ENCODE measurements at regions not wholly inside any gene's neighbourhood (a gene's known extent, or its start where the extent isn't known, plus 50 kb on each side); places are given as distances from the start of the nearest gene placed in this dataset.

DNA sequence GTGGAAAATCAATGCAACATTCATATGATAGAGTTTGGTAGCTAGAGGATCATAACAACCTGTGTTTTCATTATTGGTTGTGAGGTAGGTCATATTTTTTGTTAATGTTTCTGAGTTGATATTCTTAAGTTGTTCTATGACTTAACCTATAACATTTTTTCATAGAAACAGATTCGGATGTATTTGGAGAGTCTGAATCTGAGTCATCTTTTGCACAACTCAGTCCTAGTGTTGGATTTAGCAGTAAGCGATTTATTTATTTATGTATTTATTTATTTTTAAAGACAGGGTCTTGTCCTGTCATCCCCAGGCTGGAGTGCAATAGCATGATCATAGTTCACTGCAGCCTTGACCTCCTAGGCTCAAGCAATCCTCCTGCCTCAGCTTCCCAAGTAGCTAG is 292.8 kb upstream of the ZNF717 start:
- Histone ChIP-seq H3K9ac (ENCODE audit: low read depth, low read length) (no peak overlapping the region), H3K4me2 (ENCODE audit: low read length) (no peak overlapping the region), H3K9me3 (replicated peaks; ENCODE audit: low read length) (no peaks in the 10 kb centered on the region), H3K36me3 (ENCODE audit: insufficient read depth, low read length) (no peaks in the 10 kb centered on the region), H3K27me3 (ENCODE audit: control insufficient read depth, insufficient read depth, low read length) (no peaks in the 10 kb centered on the region), H3K4me1 (ENCODE audit: control insufficient read depth, insufficient read depth, low read length) (no peaks in the 10 kb centered on the region), H3K4me3 (ENCODE audit: low read length) (no peak overlapping the region)

DNA sequence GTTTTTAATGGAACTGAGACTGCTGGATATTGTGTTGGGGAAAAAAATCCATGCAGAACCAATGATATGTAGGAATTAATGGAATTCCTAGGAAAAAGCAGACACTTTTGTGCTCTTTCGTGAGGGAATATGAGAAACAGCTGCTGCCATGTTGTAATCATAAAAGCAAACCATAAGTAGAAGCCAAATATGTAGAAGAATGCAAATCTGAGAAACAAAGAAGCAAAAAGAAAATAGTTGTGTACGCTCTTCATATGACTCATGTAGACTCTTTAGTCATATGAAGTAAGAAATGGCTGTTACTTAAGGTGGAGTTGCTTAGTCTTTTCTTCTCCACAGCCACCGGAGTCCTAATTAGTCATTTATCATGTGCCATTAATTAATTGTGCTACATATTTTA is 298.6 kb upstream of the ZNF717 start:
- H3K4me1 ChIP-seq (ENCODE audit: control insufficient read depth, insufficient read depth, low read length), result no peaks in the 10 kb centered on the region
- H3K4me3 ChIP-seq (ENCODE audit: low read length), result no peak overlapping the region
- H3K4me2 ChIP-seq (ENCODE audit: low read length), result no peak overlapping the region
- no peak overlapping the region for H3K9ac ChIP-seq (ENCODE audit: low read depth, low read length)
- no peaks in the 10 kb centered on the region for H3K9me3 ChIP-seq (replicated peaks; ENCODE audit: low read length)
- no peaks in the 10 kb centered on the region for H3K27me3 ChIP-seq (ENCODE audit: control insufficient read depth, insufficient read depth, low read length)
- H3K36me3 ChIP-seq (ENCODE audit: insufficient read depth, low read length), result no peaks in the 10 kb centered on the region

DNA sequence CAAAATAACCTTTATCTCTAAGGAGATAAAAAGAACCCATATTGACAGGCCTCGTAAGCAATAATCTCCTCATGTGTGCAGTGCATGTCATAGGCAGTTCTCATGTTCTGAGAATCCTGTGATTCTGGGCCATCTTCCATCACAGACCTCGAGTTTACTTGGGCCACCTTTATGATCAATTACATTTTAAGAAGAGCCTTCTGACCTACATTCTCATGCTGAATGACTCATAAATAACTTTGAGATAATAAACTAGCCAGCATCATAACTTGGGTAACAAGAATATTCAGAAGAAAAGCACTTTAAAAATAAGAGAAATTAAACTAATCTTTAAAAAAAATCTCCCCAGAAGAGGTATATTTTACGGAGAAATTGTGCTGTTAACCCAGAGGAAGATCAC is 310.7 kb upstream of the ZNF717 start:
- Histone ChIP-seq H3K27me3 (ENCODE audit: control insufficient read depth, insufficient read depth, low read length) (no peaks in the 10 kb centered on the region), H3K4me3 (ENCODE audit: low read length) (no peak overlapping the region), H3K4me2 (ENCODE audit: low read length) (no peak overlapping the region), H3K9ac (ENCODE audit: low read depth, low read length) (no peak overlapping the region), H3K4me1 (ENCODE audit: control insufficient read depth, insufficient read depth, low read length) (no peaks in the 10 kb centered on the region), H3K36me3 (ENCODE audit: insufficient read depth, low read length) (no peaks in the 10 kb centered on the region), H3K9me3 (replicated peaks; ENCODE audit: low read length) (no peaks in the 10 kb centered on the region)

DNA sequence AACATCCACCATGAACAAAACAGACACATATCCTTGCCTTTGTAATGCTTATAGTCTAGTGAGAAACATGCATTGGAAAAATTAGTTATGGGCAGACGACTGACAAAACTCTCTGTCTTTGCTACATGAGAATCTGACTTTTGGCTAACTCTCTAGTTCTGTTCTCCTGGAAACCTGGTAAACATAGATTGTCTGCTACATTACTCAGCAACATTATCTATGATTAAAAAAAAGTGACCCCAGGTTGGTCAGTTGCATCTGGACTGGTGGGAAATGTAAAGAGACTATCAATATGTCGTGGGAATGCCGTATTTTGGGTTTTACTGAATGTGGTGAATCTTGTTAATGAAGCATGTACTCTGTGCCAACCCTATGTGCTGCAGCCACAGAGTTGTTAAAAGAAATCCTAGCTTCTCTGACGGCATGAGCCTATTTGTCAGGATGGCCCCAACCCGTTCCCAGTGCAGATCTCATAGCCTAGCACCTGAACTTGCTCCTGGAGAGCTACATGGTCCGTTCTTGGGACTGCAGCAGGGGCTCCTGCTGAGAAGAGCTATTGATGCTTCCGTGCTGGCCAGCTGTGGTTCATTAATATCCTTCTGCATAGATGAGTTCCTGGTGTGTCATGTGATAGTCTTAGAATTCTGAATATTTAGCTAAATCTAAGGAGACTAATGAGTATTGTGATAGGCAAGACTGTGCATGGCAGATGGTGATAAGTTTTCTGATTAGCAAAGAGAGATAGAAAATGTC is 311.7 kb upstream of the ZNF717 start:
- Histone ChIP-seq H3K36me3 (ENCODE audit: insufficient read depth, low read length) (no peaks in the 10 kb centered on the region), H3K4me1 (ENCODE audit: control insufficient read depth, insufficient read depth, low read length) (no peaks in the 10 kb centered on the region), H3K27me3 (ENCODE audit: control insufficient read depth, insufficient read depth, low read length) (no peaks in the 10 kb centered on the region), H3K9me3 (replicated peaks; ENCODE audit: low read length) (no peaks in the 10 kb centered on the region), H3K4me3 (ENCODE audit: low read length) (no peak overlapping the region), H3K4me2 (ENCODE audit: low read length) (no peak overlapping the region), H3K9ac (ENCODE audit: low read depth, low read length) (no peak overlapping the region)

DNA sequence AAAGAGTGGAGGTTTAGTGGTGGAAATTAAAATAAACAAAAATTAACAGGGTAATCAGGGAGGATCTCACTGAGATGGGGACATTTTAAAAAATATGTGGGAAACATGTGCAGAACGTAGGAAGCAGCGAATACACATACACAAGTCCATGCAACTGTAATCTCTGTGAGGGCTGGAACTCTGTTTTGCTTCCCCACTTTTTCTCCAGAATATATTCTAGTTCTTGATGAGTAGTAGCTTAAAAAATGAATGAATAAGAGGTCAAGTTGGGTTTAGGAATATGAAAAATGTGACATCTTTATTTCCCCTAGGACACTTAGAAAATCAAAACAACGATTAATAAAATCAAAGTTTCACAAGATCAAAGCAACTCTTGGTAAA is 312.2 kb upstream of the ZNF717 start:
- Histone ChIP-seq H3K9ac (ENCODE audit: low read depth, low read length) (no peak overlapping the region), H3K4me1 (ENCODE audit: control insufficient read depth, insufficient read depth, low read length) (no peaks in the 10 kb centered on the region), H3K27me3 (ENCODE audit: control insufficient read depth, insufficient read depth, low read length) (no peaks in the 10 kb centered on the region), H3K4me3 (ENCODE audit: low read length) (no peak overlapping the region), H3K4me2 (ENCODE audit: low read length) (no peak overlapping the region), H3K9me3 (replicated peaks; ENCODE audit: low read length) (no peaks in the 10 kb centered on the region), H3K36me3 (ENCODE audit: insufficient read depth, low read length) (no peaks in the 10 kb centered on the region)

DNA sequence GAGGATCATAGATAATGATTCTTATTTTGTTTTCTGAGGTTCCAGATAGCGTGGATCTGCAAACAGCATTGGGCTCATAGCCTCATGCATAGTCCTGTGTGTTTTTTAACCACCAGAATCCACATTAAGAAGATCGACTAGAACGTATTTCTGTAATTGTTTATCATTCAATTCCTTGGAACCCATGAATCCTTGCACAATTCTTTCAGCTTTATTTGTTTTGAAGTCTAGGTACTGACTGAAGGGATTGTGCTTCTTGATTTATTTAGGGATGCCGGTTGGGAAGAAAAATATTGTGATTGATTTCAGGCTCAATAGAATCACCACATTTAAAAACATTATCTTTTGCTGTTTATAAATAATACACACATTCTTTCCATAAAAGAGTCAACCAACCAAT is 314.6 kb upstream of the ZNF717 start:
- H3K9me3 ChIP-seq (replicated peaks; ENCODE audit: low read length), result no peaks in the 10 kb centered on the region
- H3K9ac ChIP-seq (ENCODE audit: low read depth, low read length), result no peak overlapping the region
- no peaks in the 10 kb centered on the region for H3K27me3 ChIP-seq (ENCODE audit: control insufficient read depth, insufficient read depth, low read length)
- no peaks in the 10 kb centered on the region for H3K4me1 ChIP-seq (ENCODE audit: control insufficient read depth, insufficient read depth, low read length)
- no peak overlapping the region for H3K4me3 ChIP-seq (ENCODE audit: low read length)
- H3K4me2 ChIP-seq (ENCODE audit: low read length), result no peak overlapping the region
- H3K36me3 ChIP-seq (ENCODE audit: insufficient read depth, low read length), result no peaks in the 10 kb centered on the region

DNA sequence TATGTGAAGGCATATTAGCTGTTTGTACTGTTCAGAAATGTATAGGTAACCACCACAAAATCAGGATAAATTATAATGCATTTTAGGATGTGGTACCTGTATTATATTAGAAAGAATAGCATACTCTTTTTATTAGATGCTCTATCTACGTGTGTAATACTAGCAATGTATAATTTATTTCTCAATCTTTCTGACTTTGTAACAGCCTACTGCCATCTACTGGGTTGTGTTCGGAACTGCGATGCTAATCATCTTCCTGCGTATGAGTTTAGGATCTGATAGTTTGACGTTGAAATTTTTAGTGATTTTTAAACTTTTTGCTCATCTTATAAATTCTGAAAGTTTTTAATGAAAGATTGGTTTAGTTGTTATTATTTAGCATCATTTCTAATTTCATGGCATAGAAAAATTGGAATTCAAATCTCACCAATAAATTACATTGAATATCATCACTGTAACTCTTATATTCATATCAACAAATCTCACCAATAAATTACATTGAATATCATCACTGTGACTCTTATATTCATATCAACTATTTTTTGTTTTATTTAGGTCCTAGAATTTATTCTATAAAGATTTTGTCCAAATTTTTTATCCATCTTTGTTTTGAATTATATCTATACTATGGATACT is 322.7 kb upstream of the ZNF717 start:
- no peak overlapping the region for H3K9ac ChIP-seq (ENCODE audit: low read depth, low read length)
- no peaks in the 10 kb centered on the region for H3K27me3 ChIP-seq (ENCODE audit: control insufficient read depth, insufficient read depth, low read length)
- no peaks in the 10 kb centered on the region for H3K36me3 ChIP-seq (ENCODE audit: insufficient read depth, low read length)
- no peaks in the 10 kb centered on the region for H3K9me3 ChIP-seq (replicated peaks; ENCODE audit: low read length)
- no peak overlapping the region for H3K4me2 ChIP-seq (ENCODE audit: low read length)
- H3K4me1 ChIP-seq (ENCODE audit: control insufficient read depth, insufficient read depth, low read length), result no peaks in the 10 kb centered on the region
- no peak overlapping the region for H3K4me3 ChIP-seq (ENCODE audit: low read length)

DNA sequence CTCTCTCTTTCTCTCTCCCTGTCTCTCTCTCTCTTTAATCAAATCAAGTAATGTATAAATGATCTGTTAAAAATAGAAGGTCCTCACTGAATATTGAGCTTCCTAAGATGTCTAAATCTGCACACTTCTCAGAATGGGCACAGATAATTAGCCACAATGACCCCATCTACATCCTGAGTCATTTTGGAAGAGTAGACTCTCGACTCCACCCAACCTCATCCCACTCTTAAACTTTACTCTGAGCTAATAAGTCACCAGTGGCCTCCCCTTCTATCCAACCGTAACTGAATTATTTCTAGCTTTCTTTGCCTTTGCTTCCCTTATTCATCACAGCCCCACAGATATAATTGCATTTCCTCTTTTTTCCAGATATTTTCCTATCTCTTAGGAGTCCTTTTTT is 326.5 kb upstream of the ZNF717 start:
- Histone ChIP-seq H3K9me3 (replicated peaks; ENCODE audit: low read length) (peaks cover 3% of the 10 kb centered on the region), H3K4me1 (ENCODE audit: control insufficient read depth, insufficient read depth, low read length) (no peaks in the 10 kb centered on the region), H3K36me3 (ENCODE audit: insufficient read depth, low read length) (no peaks in the 10 kb centered on the region), H3K4me2 (ENCODE audit: low read length) (no peak overlapping the region), H3K27me3 (ENCODE audit: control insufficient read depth, insufficient read depth, low read length) (no peaks in the 10 kb centered on the region), H3K4me3 (ENCODE audit: low read length) (no peak overlapping the region), H3K9ac (ENCODE audit: low read depth, low read length) (no peak overlapping the region)

DNA sequence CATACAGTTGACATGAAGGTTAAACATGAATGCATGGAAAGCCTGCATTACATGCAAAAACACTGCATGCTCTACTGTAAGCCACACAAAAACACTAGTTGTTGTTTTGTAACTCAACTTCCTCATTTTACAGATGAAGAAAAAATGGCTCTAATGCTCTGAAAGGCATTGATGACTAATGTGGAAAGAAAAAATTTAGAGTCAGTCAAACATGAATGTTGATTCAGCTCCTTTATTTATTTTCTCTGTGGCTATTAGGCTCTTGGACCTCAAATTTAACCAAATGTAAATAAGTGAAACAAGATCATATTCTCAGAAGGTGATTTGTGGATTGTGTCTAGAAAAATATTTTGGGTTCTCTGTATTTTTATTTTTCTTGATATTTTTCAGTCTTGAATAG is 336.7 kb upstream of the ZNF717 start:
- Histone ChIP-seq H3K4me3 (ENCODE audit: low read length) (no peak overlapping the region), H3K27me3 (ENCODE audit: control insufficient read depth, insufficient read depth, low read length) (no peaks in the 10 kb centered on the region), H3K4me1 (ENCODE audit: control insufficient read depth, insufficient read depth, low read length) (no peaks in the 10 kb centered on the region), H3K9me3 (replicated peaks; ENCODE audit: low read length) (no peaks in the 10 kb centered on the region), H3K4me2 (ENCODE audit: low read length) (no peak overlapping the region), H3K9ac (ENCODE audit: low read depth, low read length) (no peak overlapping the region), H3K36me3 (ENCODE audit: insufficient read depth, low read length) (no peaks in the 10 kb centered on the region)

DNA sequence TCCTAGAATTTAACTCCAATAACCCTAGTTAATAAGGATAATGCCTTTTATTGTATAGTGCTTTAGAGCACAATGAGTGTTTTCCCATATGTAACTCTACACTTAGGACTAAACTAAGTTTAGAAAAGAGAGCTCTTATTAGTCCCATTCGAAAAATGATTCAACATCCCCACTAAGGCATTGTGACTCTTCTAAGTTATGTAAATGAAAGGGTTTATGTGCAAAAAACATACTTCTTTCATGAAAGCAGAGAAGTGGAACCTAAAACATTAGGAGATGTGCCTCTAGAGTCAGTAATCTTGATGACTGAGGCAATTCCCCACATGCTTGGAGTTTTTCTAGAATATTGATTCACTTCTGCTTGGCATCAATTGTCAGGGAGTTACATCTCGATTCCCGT is 344.1 kb upstream of the ZNF717 start:
- Histone ChIP-seq H3K9me3 (replicated peaks; ENCODE audit: low read length) (no peaks in the 10 kb centered on the region), H3K36me3 (ENCODE audit: insufficient read depth, low read length) (no peaks in the 10 kb centered on the region), H3K4me3 (ENCODE audit: low read length) (no peak overlapping the region), H3K27me3 (ENCODE audit: control insufficient read depth, insufficient read depth, low read length) (no peaks in the 10 kb centered on the region), H3K4me2 (ENCODE audit: low read length) (no peak overlapping the region), H3K9ac (ENCODE audit: low read depth, low read length) (no peak overlapping the region), H3K4me1 (ENCODE audit: control insufficient read depth, insufficient read depth, low read length) (peaks cover 6% of the 10 kb centered on the region)

DNA sequence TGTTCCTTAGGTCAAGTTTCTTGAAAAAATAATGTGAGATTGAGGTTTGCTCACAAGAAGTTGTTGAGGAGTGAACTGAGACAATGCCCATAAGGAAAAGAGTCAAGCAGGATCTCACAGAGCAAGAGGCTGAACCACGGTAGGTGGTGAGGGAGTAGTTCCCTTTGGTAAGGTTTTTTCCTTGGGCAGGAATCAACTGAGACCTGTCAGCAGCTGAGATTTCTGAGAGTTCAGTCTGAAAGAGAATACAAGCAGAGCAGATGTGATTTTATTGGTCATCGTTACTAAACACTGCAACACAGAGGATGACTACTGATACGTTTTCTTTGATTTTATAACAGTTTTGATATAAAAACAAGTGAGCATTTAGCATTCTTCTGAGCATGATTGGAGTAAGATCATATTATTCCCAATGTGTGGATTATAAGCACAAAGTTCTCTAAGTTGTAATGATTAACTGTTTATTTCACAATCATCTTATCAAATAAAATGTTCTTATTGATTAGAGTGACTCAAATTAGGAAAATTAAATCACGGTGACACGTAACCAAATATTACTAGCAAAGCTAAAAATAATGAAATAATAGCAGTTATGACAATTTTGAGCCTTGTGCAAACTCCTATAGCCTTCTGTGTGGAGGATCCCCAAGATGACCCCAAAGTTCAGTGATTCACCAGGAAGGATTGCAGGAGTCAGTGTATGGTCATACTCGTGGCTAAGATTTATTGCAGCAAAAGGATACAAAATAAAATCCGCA is 346.2 kb upstream of the ZNF717 start:
- Histone ChIP-seq H3K36me3 (ENCODE audit: insufficient read depth, low read length) (no peaks in the 10 kb centered on the region), H3K4me3 (ENCODE audit: low read length) (no peak overlapping the region), H3K9ac (ENCODE audit: low read depth, low read length) (no peak overlapping the region), H3K9me3 (replicated peaks; ENCODE audit: low read length) (no peaks in the 10 kb centered on the region), H3K27me3 (ENCODE audit: control insufficient read depth, insufficient read depth, low read length) (no peaks in the 10 kb centered on the region), H3K4me1 (ENCODE audit: control insufficient read depth, insufficient read depth, low read length) (peaks cover 6% of the 10 kb centered on the region), H3K4me2 (ENCODE audit: low read length) (no peak overlapping the region)

DNA sequence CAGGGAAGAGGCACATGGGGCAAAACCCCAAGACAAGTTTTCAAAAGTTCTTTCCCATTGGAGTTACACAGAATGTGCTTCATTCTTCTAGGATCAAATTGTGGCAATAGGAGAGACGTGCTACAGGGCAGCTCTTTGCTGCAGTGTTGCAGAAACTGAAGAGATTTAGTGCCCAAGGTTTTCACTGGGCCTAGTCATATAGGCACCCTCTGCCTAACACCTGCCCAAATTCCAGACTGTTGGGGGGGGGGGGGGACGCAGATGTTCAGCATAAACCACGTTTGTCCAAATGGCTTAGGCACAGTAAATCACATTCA is 346.8 kb upstream of the ZNF717 start:
- no peaks in the 10 kb centered on the region for H3K9me3 ChIP-seq (replicated peaks; ENCODE audit: low read length)
- H3K36me3 ChIP-seq (ENCODE audit: insufficient read depth, low read length), result no peaks in the 10 kb centered on the region
- H3K4me1 ChIP-seq (ENCODE audit: control insufficient read depth, insufficient read depth, low read length), result peaks cover 6% of the 10 kb centered on the region
- H3K27me3 ChIP-seq (ENCODE audit: control insufficient read depth, insufficient read depth, low read length), result no peaks in the 10 kb centered on the region
- H3K9ac ChIP-seq (ENCODE audit: low read depth, low read length), result no peak overlapping the region
- no peak overlapping the region for H3K4me3 ChIP-seq (ENCODE audit: low read length)
- H3K4me2 ChIP-seq (ENCODE audit: low read length), result no peak overlapping the region
